ENCODE measurements at regions not wholly inside any gene's neighbourhood (a gene's known extent, or its start where the extent isn't known, plus 50 kb on each side); places are given as distances from the start of the nearest gene placed in this dataset.

GRCh38 chr14:53591816-53592215 lies 364.8 kb downstream of the BMP4 start:
- Histone ChIP-seq H3K4me1 (ENCODE audit: insufficient read depth) (no peaks in the 10 kb centered on the region), H3K27me3 (no peaks in the 10 kb centered on the region), H3K4me3 (no peak overlapping the region), H3K9me3 (no peaks in the 10 kb centered on the region), H3K27ac (no peak overlapping the region), H3K36me3 (no peaks in the 10 kb centered on the region)
- intact Hi-C loops (cut with DNase I), result no loop called here
- TF ChIP-seq POLR2A (IDR thresholded peaks at IDR 0.05) (no peak), EP300 (IDR thresholded peaks at IDR 0.05) (no peak), CTCF (IDR thresholded peaks at IDR 0.05) (no peak)
- WGBS, 3 donors, result 78 to 82% (median 79%) methylated on average over 3 of the region's 3 CpGs
- no peak for DNase-seq

GRCh38 chr14:53581504-53581903 lies 375.1 kb downstream of the BMP4 start:
- Histone ChIP-seq H3K4me3 (no peak overlapping the region), H3K9me3 (no peaks in the 10 kb centered on the region), H3K4me1 (ENCODE audit: insufficient read depth) (no peaks in the 10 kb centered on the region), H3K36me3 (no peaks in the 10 kb centered on the region), H3K27me3 (no peaks in the 10 kb centered on the region), H3K27ac (no peak overlapping the region)
- no peak for TF ChIP-seq EP300 (IDR thresholded peaks at IDR 0.05)
- TF ChIP-seq POLR2A (IDR thresholded peaks at IDR 0.05), result no peak
- TF ChIP-seq CTCF (IDR thresholded peaks at IDR 0.05), result no peak
- no peak for DNase-seq
- 57 to 62% (median 60%) methylated on average over 1 of the region's 1 CpG for WGBS, 3 donors
- intact Hi-C loops (cut with DNase I), result no loop called here

- DNase-seq, result no peak
- Histone ChIP-seq H3K4me1 (ENCODE audit: insufficient read depth) (peaks cover 2% of the 10 kb centered on the region), H3K27me3 (no peaks in the 10 kb centered on the region), H3K36me3 (no peaks in the 10 kb centered on the region), H3K9me3 (no peaks in the 10 kb centered on the region), H3K4me3 (no peak overlapping the region), H3K27ac (no peak overlapping the region)
- WGBS, 3 donors, result 15 to 17% (median 16%) methylated on average over 5 of the region's 5 CpGs
- no peak for TF ChIP-seq CTCF (IDR thresholded peaks at IDR 0.05)
- TF ChIP-seq POLR2A (IDR thresholded peaks at IDR 0.05), result no peak
- TF ChIP-seq EP300 (IDR thresholded peaks at IDR 0.05), result no peak
- intact Hi-C loops (cut with DNase I), result no loop called here
Observed at GRCh38 chr14:53571641-53572328, 384.8 kb downstream of the BMP4 start.

GRCh38 chr14:53570411-53571387 lies 385.9 kb downstream of the BMP4 start:
- Histone ChIP-seq H3K36me3 (no peaks in the 10 kb centered on the region), H3K27ac (no peak overlapping the region), H3K27me3 (no peaks in the 10 kb centered on the region), H3K4me3 (no peak overlapping the region), H3K9me3 (no peaks in the 10 kb centered on the region), H3K4me1 (ENCODE audit: insufficient read depth) (peaks cover 2% of the 10 kb centered on the region)
- DNase-seq, result no peak
- 80 to 84% (median 83%) methylated on average over 9 of the region's 9 CpGs for WGBS, 3 donors
- TF ChIP-seq EP300 (IDR thresholded peaks at IDR 0.05), result no peak
- TF ChIP-seq CTCF (IDR thresholded peaks at IDR 0.05), result no peak
- TF ChIP-seq POLR2A (IDR thresholded peaks at IDR 0.05), result no peak
- intact Hi-C loops (cut with DNase I), result no loop called here

Measured in ovary (tissue), 7 donors.